ENCODE measurements at regions not wholly inside any gene's neighbourhood (a gene's known extent, or its start where the extent isn't known, plus 50 kb on each side); places are given as distances from the start of the nearest gene placed in this dataset.

- TF ChIP-seq ZNF133 (tag by site-specific recombination; IDR thresholded peaks at IDR 0.05) (no peak), ZNF423 (tag by site-specific recombination; IDR thresholded peaks at IDR 0.05) (no peak), ZBTB20 (tag by site-specific recombination; IDR thresholded peaks at IDR 0.05) (no peak), ZNF239 (tag by site-specific recombination; IDR thresholded peaks at IDR 0.05) (no peak), CTCF (tag by site-specific recombination; IDR thresholded peaks at IDR 0.05) (no peak), ZFHX2 (tag by site-specific recombination; conservative IDR thresholded peaks at IDR 0.05) (no peak), PRDM10 (tag by site-specific recombination; IDR thresholded peaks at IDR 0.05) (no peak), ZNF549 (tag by site-specific recombination; IDR thresholded peaks at IDR 0.05) (no peak), ZNF449 (tag by site-specific recombination; IDR thresholded peaks at IDR 0.05) (no peak)
- TF ChIP-seq, protein P1, sequence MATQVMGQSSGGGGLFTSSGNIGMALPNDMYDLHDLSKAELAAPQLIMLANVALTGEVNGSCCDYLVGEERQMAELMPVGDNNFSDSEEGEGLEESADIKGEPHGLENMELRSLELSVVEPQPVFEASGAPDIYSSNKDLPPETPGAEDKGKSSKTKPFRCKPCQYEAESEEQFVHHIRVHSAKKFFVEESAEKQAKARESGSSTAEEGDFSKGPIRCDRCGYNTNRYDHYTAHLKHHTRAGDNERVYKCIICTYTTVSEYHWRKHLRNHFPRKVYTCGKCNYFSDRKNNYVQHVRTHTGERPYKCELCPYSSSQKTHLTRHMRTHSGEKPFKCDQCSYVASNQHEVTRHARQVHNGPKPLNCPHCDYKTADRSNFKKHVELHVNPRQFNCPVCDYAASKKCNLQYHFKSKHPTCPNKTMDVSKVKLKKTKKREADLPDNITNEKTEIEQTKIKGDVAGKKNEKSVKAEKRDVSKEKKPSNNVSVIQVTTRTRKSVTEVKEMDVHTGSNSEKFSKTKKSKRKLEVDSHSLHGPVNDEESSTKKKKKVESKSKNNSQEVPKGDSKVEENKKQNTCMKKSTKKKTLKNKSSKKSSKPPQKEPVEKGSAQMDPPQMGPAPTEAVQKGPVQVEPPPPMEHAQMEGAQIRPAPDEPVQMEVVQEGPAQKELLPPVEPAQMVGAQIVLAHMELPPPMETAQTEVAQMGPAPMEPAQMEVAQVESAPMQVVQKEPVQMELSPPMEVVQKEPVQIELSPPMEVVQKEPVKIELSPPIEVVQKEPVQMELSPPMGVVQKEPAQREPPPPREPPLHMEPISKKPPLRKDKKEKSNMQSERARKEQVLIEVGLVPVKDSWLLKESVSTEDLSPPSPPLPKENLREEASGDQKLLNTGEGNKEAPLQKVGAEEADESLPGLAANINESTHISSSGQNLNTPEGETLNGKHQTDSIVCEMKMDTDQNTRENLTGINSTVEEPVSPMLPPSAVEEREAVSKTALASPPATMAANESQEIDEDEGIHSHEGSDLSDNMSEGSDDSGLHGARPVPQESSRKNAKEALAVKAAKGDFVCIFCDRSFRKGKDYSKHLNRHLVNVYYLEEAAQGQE (tag by site-specific recombination; IDR thresholded peaks at IDR 0.05) = no peak
Measured at GRCh38 chr12:28958553-28959195, 190.4 kb upstream of the FAR2 start.

Data from HEK293 (cell line).